Activated CD8-positive, alpha-beta T cell treated with anti-CD3 and anti-CD28 coated beads for 36 hours (primary cell): ENCODE measurements at regions not wholly inside any gene's neighbourhood (a gene's known extent, or its start where the extent isn't known, plus 50 kb on each side); places are given as distances from the start of the nearest gene placed in this dataset.

Source experiments
- ATAC-seq: fragments of 200-7000 bp; cut with Tn5 transposase; one replicate; pipeline ENCODE4 v1.10.0; 2021; ENCODE audit warnings: mild to moderate bottlenecking, moderate library complexity
- CTCF ChIA-PET: fragments of 350-600 bp; sonication (Branson Sonifier 250); formaldehyde crosslinking; loops from one replicate; lab custom pipeline; 2021; ENCODE audit warnings: antibody characterized with exemption; lab: Charles Lee
- POLR2A ChIA-PET: fragments of 350-600 bp; sonication (Branson Sonifier 250); formaldehyde crosslinking; loops from one replicate; lab custom pipeline; 2021; ENCODE audit warnings: antibody characterized with exemption; lab: Charles Lee
- DNase-seq: peaks from one replicate; pipeline ENCODE4 v3.0.0-alpha.2; 2020
- H3K27ac Mint-ChIP-seq: one replicate; pipeline ENCODE4 v1.8.0; 2021; ENCODE audit warnings: mild to moderate bottlenecking, mixed read lengths
- H3K27me3 Mint-ChIP-seq: one replicate; pipeline ENCODE4 v1.8.0; 2021; ENCODE audit warnings: mixed read lengths
- H3K36me3 Mint-ChIP-seq: one replicate; pipeline ENCODE4 v1.8.0; 2021; ENCODE audit warnings: low read depth, mixed read lengths
- H3K4me1 Mint-ChIP-seq: one replicate; pipeline ENCODE4 v1.8.0; 2021; ENCODE audit warnings: low read depth, mixed read lengths
- H3K4me3 Mint-ChIP-seq: one replicate; pipeline ENCODE4 v1.8.0; 2021; ENCODE audit warnings: mild to moderate bottlenecking, moderate library complexity, mixed read lengths
- H3K9me3 Mint-ChIP-seq: one replicate; pipeline ENCODE4 v1.8.0; 2021; ENCODE audit warnings: mixed read lengths
- intact Hi-C: fragments of 100-400 bp; cut with micrococcal nuclease; formaldehyde crosslinking; loops from one replicate; pipeline ENCODE4 v1.10.0; 2022
- TF ChIP-seq, protein P1 (sequence below): fragments of 200-600 bp; IDR thresholded peaks from one replicate; pipeline ENCODE4 v1.8.0; 2022; ENCODE audit warnings: antibody characterized with exemption, mild to moderate bottlenecking

- DNase-seq, result no peak
- H3K27me3 Mint-ChIP-seq, result peaks cover 13% of the 10 kb centered on the region
- intact Hi-C loops, result no loop called here
- no peak overlapping the region for H3K4me3 Mint-ChIP-seq
- H3K9me3 Mint-ChIP-seq, result no peaks in the 10 kb centered on the region
- TF ChIP-seq, protein P1, sequence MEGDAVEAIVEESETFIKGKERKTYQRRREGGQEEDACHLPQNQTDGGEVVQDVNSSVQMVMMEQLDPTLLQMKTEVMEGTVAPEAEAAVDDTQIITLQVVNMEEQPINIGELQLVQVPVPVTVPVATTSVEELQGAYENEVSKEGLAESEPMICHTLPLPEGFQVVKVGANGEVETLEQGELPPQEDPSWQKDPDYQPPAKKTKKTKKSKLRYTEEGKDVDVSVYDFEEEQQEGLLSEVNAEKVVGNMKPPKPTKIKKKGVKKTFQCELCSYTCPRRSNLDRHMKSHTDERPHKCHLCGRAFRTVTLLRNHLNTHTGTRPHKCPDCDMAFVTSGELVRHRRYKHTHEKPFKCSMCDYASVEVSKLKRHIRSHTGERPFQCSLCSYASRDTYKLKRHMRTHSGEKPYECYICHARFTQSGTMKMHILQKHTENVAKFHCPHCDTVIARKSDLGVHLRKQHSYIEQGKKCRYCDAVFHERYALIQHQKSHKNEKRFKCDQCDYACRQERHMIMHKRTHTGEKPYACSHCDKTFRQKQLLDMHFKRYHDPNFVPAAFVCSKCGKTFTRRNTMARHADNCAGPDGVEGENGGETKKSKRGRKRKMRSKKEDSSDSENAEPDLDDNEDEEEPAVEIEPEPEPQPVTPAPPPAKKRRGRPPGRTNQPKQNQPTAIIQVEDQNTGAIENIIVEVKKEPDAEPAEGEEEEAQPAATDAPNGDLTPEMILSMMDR, result peak; percentile 13
- POLR2A ChIA-PET, result no interaction called here
- CTCF ChIA-PET, result interaction anchor here (0.8 to 1.7 kb wide), 2 partner anchors 9 to 223 kb away, joined by 3 to 4 read pairs; no protein-coding TSS in a partner anchor
- ATAC-seq, result no peak
- H3K27ac Mint-ChIP-seq, result no peak overlapping the region
- H3K4me1 Mint-ChIP-seq, result no peaks in the 10 kb centered on the region
- no peaks in the 10 kb centered on the region for H3K36me3 Mint-ChIP-seq
These were observed 181.3 kb downstream of the INSIG2 start for GRCh38 chr2:118269408-118270051.

- ATAC-seq (no peak), DNase-seq (no peak)
- H3K4me1 Mint-ChIP-seq, result no peaks in the 10 kb centered on the region
- H3K9me3 Mint-ChIP-seq, result no peaks in the 10 kb centered on the region
- H3K27me3 Mint-ChIP-seq, result peaks cover 11% of the 10 kb centered on the region
- TF ChIP-seq, protein P1, result no peak
- ChIA-PET CTCF (interaction anchor here (1.7 kb wide), 1 partner anchor 11 kb away, joined by 4 read pairs; no protein-coding TSS in a partner anchor), POLR2A (interaction anchor here (0.6 kb wide), 1 partner anchor 13 kb away, joined by 3 read pairs; no protein-coding TSS in a partner anchor)
- H3K4me3 Mint-ChIP-seq, result no peak overlapping the region
- no peak overlapping the region for H3K27ac Mint-ChIP-seq
- H3K36me3 Mint-ChIP-seq, result no peaks in the 10 kb centered on the region
- intact Hi-C loops, result no loop called here
These were observed 180.0 kb downstream of the INSIG2 start for GRCh38 chr2:118268268-118268667.

DNA sequence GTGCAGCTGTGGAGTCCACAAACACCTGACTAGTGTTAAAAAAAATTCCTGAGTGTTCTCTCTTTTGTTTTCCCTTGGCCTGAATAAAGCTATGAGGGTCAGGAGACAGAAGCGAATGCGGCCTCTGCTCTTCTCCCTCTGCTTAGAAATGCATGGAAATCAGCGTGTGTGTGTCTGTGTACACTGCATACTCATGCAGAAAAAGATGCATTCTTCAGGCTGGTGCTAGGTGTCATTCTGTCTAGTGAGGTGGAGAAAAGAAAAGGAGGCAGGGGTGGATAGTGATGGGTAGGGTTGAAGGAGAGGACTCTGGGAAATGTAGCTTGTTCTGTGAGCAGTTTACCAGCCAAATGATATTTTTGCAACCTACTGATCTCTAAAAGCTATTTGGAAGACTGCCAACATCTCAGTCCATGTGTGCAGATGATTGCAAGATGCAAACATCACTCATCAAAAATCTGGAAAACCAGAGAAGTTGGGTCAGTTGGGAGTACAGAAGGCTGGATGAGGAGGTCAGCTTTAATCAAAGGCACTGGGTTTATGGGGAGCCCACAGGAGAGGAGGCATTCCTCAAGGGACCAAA, 177.7 kb downstream of the INSIG2 start:
- DNase-seq, result no peak

GRCh38 chr2:118264232-118264990, 176.1 kb downstream of the INSIG2 start:
- no peaks in the 10 kb centered on the region for H3K36me3 Mint-ChIP-seq
- TF ChIP-seq, protein P1, result no peak
- H3K9me3 Mint-ChIP-seq, result no peaks in the 10 kb centered on the region
- POLR2A ChIA-PET, result no interaction called here
- no peak for ATAC-seq
- DNase-seq, result no peak
- intact Hi-C loops, result no loop called here
- H3K27me3 Mint-ChIP-seq, result peaks cover 12% of the 10 kb centered on the region
- no peak overlapping the region for H3K4me3 Mint-ChIP-seq
- no peak overlapping the region for H3K27ac Mint-ChIP-seq
- CTCF ChIA-PET, result no interaction called here
- no peaks in the 10 kb centered on the region for H3K4me1 Mint-ChIP-seq

More for the DNA sequence above, 177.7 kb downstream of the INSIG2 start:
- Mint-ChIP-seq H3K4me3 (no peak overlapping the region), H3K9me3 (no peaks in the 10 kb centered on the region), H3K27ac (no peak overlapping the region), H3K4me1 (no peaks in the 10 kb centered on the region), H3K27me3 (peaks cover 10% of the 10 kb centered on the region), H3K36me3 (no peaks in the 10 kb centered on the region)
- intact Hi-C loops, result no loop called here
- TF ChIP-seq, protein P1, result no peak
- no peak for ATAC-seq
- ChIA-PET CTCF (no interaction called here), POLR2A (no interaction called here)

DNA sequence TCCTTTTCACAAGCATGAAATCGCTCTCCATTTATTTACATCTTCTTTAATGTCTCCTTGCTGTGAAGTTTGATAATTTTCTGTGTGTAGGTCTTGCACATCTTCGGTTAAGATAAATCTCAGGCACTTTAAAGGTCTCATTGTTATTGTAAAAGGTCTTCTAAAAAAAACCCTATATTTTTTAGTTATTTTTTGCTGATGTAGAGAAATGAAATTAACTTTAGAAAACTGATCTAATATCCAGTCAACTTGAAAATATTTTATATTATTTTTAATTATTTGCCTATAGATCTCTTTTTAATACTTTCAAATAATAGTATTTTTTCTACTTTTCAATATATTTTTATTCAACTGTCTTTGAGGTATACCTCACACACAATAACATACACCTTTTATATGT, 169.4 kb downstream of the INSIG2 start:
- no peak for ATAC-seq
- CTCF ChIA-PET, result no interaction called here
- intact Hi-C loops, result no loop called here
- Mint-ChIP-seq H3K9me3 (no peaks in the 10 kb centered on the region), H3K4me3 (no peak overlapping the region), H3K27me3 (peaks cover 18% of the 10 kb centered on the region), H3K27ac (no peak overlapping the region), H3K36me3 (no peaks in the 10 kb centered on the region), H3K4me1 (no peaks in the 10 kb centered on the region)
- TF ChIP-seq, protein P1, result no peak
- DNase-seq, result no peak
- POLR2A ChIA-PET, result no interaction called here
